ENCODE measurements at regions not wholly inside any gene's neighbourhood (a gene's known extent, or its start where the extent isn't known, plus 50 kb on each side); places are given as distances from the start of the nearest gene placed in this dataset.

DNA sequence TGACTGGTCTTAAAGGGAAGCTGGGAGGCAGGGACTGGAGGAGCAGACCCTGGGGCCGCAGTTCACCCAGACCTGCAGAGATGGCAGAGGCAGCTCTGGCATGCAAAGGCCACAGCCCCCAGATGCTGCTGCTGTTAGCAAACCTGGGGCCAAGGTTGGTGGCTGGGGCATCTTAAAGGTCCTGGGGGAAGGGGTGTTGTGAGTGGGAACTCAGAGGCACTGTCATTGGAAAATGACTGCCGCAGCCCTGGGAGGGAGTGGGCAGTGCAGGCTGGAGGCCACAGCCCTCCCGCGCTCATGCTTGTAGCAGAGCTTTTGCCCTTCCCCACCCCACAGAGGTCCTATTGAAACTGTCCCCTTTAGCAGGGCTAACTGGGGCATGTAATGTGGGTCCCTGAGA, 111.8 kb downstream of the CTTN start:
- H3K4me3 ChIP-seq = no peak overlapping the region
- no peaks in the 10 kb centered on the region for H3K27me3 ChIP-seq (replicated peaks; ENCODE audit: insufficient read depth)
- no peaks in the 10 kb centered on the region for H3K36me3 ChIP-seq (ENCODE audit: low read depth)
- in situ Hi-C loops (cut with MboI) = no loop called here
- H3F3A ChIP-seq (ENCODE audit: insufficient read depth) = no peaks in the 10 kb centered on the region
- H3K9me3 ChIP-seq (ENCODE audit: low read depth) = no peaks in the 10 kb centered on the region
- no peak for DNase-seq
- 59 to 75% methylated on average over 4 of the region's 4 CpGs for WGBS, 2 experiments (ENCODE audit: low coverage in 1 of 2, low lambda C conversion rate in 2 of 2, missing lambda C conversion rate in 2 of 2)
- no peak overlapping the region for H3K27ac ChIP-seq
- no peaks in the 10 kb centered on the region for H3K4me1 ChIP-seq (ENCODE audit: insufficient read depth)
- no peaks in the 10 kb centered on the region for H4K20me1 ChIP-seq (ENCODE audit: insufficient read depth)
- H3K9me2 ChIP-seq (ENCODE audit: insufficient read depth) = no peaks in the 10 kb centered on the region
- no peak overlapping the region for H3K9ac ChIP-seq
- H3K4me2 ChIP-seq (ENCODE audit: unreplicated experiment) = no peak overlapping the region
- H3K79me2 ChIP-seq (ENCODE audit: insufficient read depth) = no peaks in the 10 kb centered on the region
- TF ChIP-seq EZH2 (IDR thresholded peaks at IDR 0.05; ENCODE audit: insufficient read depth, poor library complexity, severe bottlenecking) (no peak), EZH2phosphoT487 (IDR thresholded peaks at IDR 0.05; ENCODE audit: insufficient read depth, low read depth) (no peak)
- H2AFZ ChIP-seq = no peak overlapping the region

DNA sequence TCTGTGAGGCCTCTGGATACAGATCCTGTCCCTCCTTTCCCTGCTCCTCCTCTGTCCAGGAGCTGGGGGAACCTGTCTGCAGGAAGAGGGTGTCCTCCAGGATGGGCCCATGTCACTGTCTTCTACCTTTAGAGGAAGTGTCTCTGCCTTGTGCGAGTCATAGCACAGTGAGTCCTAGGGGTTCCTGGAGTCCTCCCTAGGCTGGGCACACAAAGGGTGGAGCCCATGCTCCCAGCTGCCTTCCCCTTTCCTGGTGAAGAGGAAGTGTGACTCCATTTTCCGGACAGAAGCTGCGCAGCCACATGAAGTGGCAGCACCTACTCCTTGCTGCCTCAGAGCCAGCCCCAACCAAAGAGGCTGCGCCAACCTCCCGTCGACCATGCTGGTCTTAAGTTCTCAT, 112.2 kb downstream of the CTTN start:
- TF ChIP-seq EZH2phosphoT487 (IDR thresholded peaks at IDR 0.05; ENCODE audit: insufficient read depth, low read depth) (no peak), EZH2 (IDR thresholded peaks at IDR 0.05; ENCODE audit: insufficient read depth, poor library complexity, severe bottlenecking) (no peak)
- no peaks in the 10 kb centered on the region for H3K79me2 ChIP-seq (ENCODE audit: insufficient read depth)
- H3K4me2 ChIP-seq (ENCODE audit: unreplicated experiment) = no peak overlapping the region
- 0 out of 2 replicates have a peak, but pooled peaks cover 2% of the 10 kb centered on the region for H3K27me3 ChIP-seq (replicated peaks; ENCODE audit: insufficient read depth)
- in situ Hi-C loops (cut with MboI) = no loop called here
- WGBS, 2 experiments (ENCODE audit: low coverage in 1 of 2, low lambda C conversion rate in 2 of 2, missing lambda C conversion rate in 2 of 2) = 65 to 70% methylated on average over 6 of the region's 6 CpGs
- H3K4me3 ChIP-seq = no peak overlapping the region
- no peaks in the 10 kb centered on the region for H3F3A ChIP-seq (ENCODE audit: insufficient read depth)
- H3K4me1 ChIP-seq (ENCODE audit: insufficient read depth) = no peaks in the 10 kb centered on the region
- DNase-seq = no peak
- H3K27ac ChIP-seq = no peak overlapping the region
- H3K9me3 ChIP-seq (ENCODE audit: low read depth) = no peaks in the 10 kb centered on the region
- no peaks in the 10 kb centered on the region for H4K20me1 ChIP-seq (ENCODE audit: insufficient read depth)
- H3K36me3 ChIP-seq (ENCODE audit: low read depth) = no peaks in the 10 kb centered on the region
- no peak overlapping the region for H2AFZ ChIP-seq
- H3K9ac ChIP-seq = no peak overlapping the region
- no peaks in the 10 kb centered on the region for H3K9me2 ChIP-seq (ENCODE audit: insufficient read depth)

DNA sequence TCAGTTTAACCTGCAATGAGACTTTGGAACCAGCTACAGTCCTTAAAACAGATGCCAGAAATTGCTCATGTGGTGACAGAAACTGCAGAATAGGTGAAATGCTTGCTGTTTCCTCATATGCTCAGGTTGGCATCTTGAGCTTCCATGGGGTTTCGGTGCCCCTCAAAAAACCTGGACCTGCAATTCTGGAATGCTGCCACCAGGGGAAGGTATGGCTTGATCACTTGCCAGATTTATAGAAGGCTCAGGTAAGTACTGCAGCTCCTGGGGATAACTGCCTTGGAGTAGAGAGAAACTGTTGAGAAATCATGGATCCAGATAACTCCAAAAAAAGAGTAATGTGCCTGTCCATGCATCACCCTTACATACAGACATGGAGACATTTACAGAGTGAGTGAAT, 113.0 kb downstream of the CTTN start:
- Histone ChIP-seq H3K9me2 (ENCODE audit: insufficient read depth) (no peaks in the 10 kb centered on the region), H3K27ac (no peak overlapping the region), H3K9ac (no peak overlapping the region), H3K27me3 (replicated peaks; ENCODE audit: insufficient read depth) (peaks cover 7% of the 10 kb centered on the region; the same call in 1 of the 2 replicates), H2AFZ (no peak overlapping the region), H4K20me1 (ENCODE audit: insufficient read depth) (no peaks in the 10 kb centered on the region), H3K4me1 (ENCODE audit: insufficient read depth) (no peaks in the 10 kb centered on the region), H3K4me2 (ENCODE audit: unreplicated experiment) (no peak overlapping the region), H3K9me3 (ENCODE audit: low read depth) (no peaks in the 10 kb centered on the region), H3K4me3 (no peak overlapping the region), H3K79me2 (ENCODE audit: insufficient read depth) (no peaks in the 10 kb centered on the region), H3F3A (ENCODE audit: insufficient read depth) (no peaks in the 10 kb centered on the region), H3K36me3 (ENCODE audit: low read depth) (no peaks in the 10 kb centered on the region)
- in situ Hi-C loops (cut with MboI) = no loop called here
- no peak for TF ChIP-seq EZH2phosphoT487 (IDR thresholded peaks at IDR 0.05; ENCODE audit: insufficient read depth, low read depth)
- TF ChIP-seq EZH2 (IDR thresholded peaks at IDR 0.05; ENCODE audit: insufficient read depth, poor library complexity, severe bottlenecking) = no peak
- DNase-seq = no peak
- 74 to 78% methylated on average over 1 of the region's 1 CpG for WGBS, 2 experiments (ENCODE audit: low coverage in 1 of 2, low lambda C conversion rate in 2 of 2, missing lambda C conversion rate in 2 of 2)

DNA sequence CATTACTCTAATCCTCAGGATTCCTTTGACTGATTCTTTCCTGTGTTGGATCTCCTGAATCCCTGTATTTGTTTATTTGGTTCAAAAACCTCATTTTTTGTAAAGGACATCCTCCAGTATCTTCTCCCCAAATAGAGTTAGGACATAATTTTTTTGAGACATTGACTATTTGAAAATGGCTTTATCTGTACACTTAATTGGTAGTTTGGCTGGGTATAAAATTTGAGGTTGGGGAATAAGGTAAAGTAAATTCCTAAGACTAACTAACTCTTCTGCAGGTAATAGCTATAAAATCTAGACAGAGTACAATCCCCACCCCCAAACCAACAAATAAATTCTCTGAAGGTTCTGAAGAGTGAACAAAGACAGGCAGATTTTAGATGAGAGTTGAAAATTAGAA, 114.4 kb downstream of the CTTN start:
- no peaks in the 10 kb centered on the region for H3F3A ChIP-seq (ENCODE audit: insufficient read depth)
- 0 out of 2 replicates have a peak, but pooled peaks cover 2% of the 10 kb centered on the region for H3K4me1 ChIP-seq (ENCODE audit: insufficient read depth)
- no peak overlapping the region for H3K9ac ChIP-seq
- no peaks in the 10 kb centered on the region for H3K9me3 ChIP-seq (ENCODE audit: low read depth)
- no peak overlapping the region for H3K27ac ChIP-seq
- peaks cover 7% of the 10 kb centered on the region; the same call in 1 of the 2 replicates for H3K27me3 ChIP-seq (replicated peaks; ENCODE audit: insufficient read depth)
- TF ChIP-seq EZH2 (IDR thresholded peaks at IDR 0.05; ENCODE audit: insufficient read depth, poor library complexity, severe bottlenecking) = no peak
- no peak for TF ChIP-seq EZH2phosphoT487 (IDR thresholded peaks at IDR 0.05; ENCODE audit: insufficient read depth, low read depth)
- H4K20me1 ChIP-seq (ENCODE audit: insufficient read depth) = no peaks in the 10 kb centered on the region
- H3K79me2 ChIP-seq (ENCODE audit: insufficient read depth) = no peaks in the 10 kb centered on the region
- H3K4me2 ChIP-seq (ENCODE audit: unreplicated experiment) = no peak overlapping the region
- no peak overlapping the region for H3K4me3 ChIP-seq
- H3K36me3 ChIP-seq (ENCODE audit: low read depth) = no peaks in the 10 kb centered on the region
- no peak overlapping the region for H2AFZ ChIP-seq
- in situ Hi-C loops (cut with MboI) = no loop called here
- no peaks in the 10 kb centered on the region for H3K9me2 ChIP-seq (ENCODE audit: insufficient read depth)
- no peak for DNase-seq

DNA sequence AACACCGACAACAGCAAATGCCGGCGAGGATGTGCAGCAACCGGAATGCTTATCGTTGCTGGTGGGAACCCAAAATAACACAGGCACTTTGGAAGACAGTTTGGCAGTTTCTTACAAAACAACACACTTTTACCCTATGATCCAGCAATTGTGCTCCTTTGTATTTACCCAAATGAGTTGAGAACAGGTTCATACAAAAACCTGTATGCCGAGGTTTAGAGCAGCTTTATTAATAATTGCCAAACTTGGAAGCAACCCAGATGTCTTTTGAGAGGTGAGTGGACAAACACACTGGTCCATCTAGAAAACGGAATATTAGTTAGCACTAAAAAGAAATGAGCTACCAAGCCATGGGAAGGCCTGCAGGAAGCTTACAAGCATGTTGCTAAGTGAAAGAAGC, 118.9 kb downstream of the CTTN start:
- peaks cover 7% of the 10 kb centered on the region; the same call in 1 of the 2 replicates for H3K27me3 ChIP-seq (replicated peaks; ENCODE audit: insufficient read depth)
- H3K4me1 ChIP-seq (ENCODE audit: insufficient read depth) = peaks cover 6% of the 10 kb centered on the region; the same call in 1 of the 2 replicates
- no peaks in the 10 kb centered on the region for H3K36me3 ChIP-seq (ENCODE audit: low read depth)
- no peaks in the 10 kb centered on the region for H4K20me1 ChIP-seq (ENCODE audit: insufficient read depth)
- H3K27ac ChIP-seq = no peak overlapping the region
- no peaks in the 10 kb centered on the region for H3F3A ChIP-seq (ENCODE audit: insufficient read depth)
- H3K9me2 ChIP-seq (ENCODE audit: insufficient read depth) = no peaks in the 10 kb centered on the region
- no peak overlapping the region for H3K9ac ChIP-seq
- no peaks in the 10 kb centered on the region for H3K79me2 ChIP-seq (ENCODE audit: insufficient read depth)
- TF ChIP-seq EZH2 (IDR thresholded peaks at IDR 0.05; ENCODE audit: insufficient read depth, poor library complexity, severe bottlenecking) (no peak), EZH2phosphoT487 (IDR thresholded peaks at IDR 0.05; ENCODE audit: insufficient read depth, low read depth) (no peak)
- DNase-seq = no peak
- H3K4me3 ChIP-seq = no peak overlapping the region
- WGBS, 2 experiments (ENCODE audit: low coverage in 1 of 2, low lambda C conversion rate in 2 of 2, missing lambda C conversion rate in 2 of 2) = 63 to 71% methylated on average over 7 of the region's 7 CpGs
- H2AFZ ChIP-seq = no peak overlapping the region
- no peak overlapping the region for H3K4me2 ChIP-seq (ENCODE audit: unreplicated experiment)
- H3K9me3 ChIP-seq (ENCODE audit: low read depth) = no peaks in the 10 kb centered on the region
- in situ Hi-C loops (cut with MboI) = no loop called here

All from GM23248 (cell line).